ENCODE measurements at regions not wholly inside any gene's neighbourhood (a gene's known extent, or its start where the extent isn't known, plus 50 kb on each side); places are given as distances from the start of the nearest gene placed in this dataset.

DNA sequence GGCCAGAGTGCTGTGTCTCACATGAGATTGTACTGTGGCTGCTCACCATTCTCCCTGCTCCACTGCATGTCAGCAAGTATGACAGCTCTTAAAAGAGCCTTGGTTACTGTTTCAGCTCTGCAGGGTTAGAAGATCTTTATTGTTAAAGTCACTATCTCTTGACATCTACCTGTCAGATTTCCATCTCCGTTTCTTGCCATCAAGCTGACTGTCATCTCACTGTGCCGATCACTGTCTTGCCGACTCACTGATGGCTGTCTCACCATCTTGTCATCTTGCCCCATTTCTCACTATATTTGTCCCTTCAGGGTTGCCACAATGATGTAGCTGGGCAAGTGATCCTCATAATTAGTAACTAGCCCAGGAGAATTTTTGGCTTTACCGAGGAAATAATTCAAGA, 800.9 kb upstream of the CDH7 start:
- Mint-ChIP-seq H3K4me3 (no peak overlapping the region), H3K27ac (no peak overlapping the region), H3K36me3 (ENCODE audit: insufficient read depth) (no peaks in the 10 kb centered on the region), H3K4me1 (ENCODE audit: low read depth in 2 of 2) (no peaks in the 10 kb centered on the region), H3K9me3 (peaks cover 13 to 16% of the 10 kb centered on the region in 2 donors), H3K27me3 (no peaks in the 10 kb centered on the region)
- ATAC-seq (replicated peaks) (no peak), DNase-seq (no peak)

GRCh38 chr18:64936671-64937070, 787.8 kb upstream of the LINC00305 start:
- no peaks in the 10 kb centered on the region for H3K9me3 Mint-ChIP-seq
- no peaks in the 10 kb centered on the region for H3K36me3 Mint-ChIP-seq (ENCODE audit: insufficient read depth)
- no peak overlapping the region for H3K27ac Mint-ChIP-seq
- DNase-seq (no peak), ATAC-seq (replicated peaks) (no peak)
- no peak overlapping the region for H3K4me3 Mint-ChIP-seq
- H3K4me1 Mint-ChIP-seq (ENCODE audit: low read depth in 2 of 2), result no peaks in the 10 kb centered on the region
- H3K27me3 Mint-ChIP-seq, result no peaks in the 10 kb centered on the region

GRCh38 chr18:64929036-64929435, 780.1 kb upstream of the LINC00305 start:
- Mint-ChIP-seq H3K4me3 (no peak overlapping the region), H3K27ac (no peak overlapping the region), H3K4me1 (ENCODE audit: low read depth in 2 of 2) (no peaks in the 10 kb centered on the region), H3K9me3 (peaks cover 5 to 10% of the 10 kb centered on the region in 2 donors), H3K36me3 (ENCODE audit: insufficient read depth) (no peaks in the 10 kb centered on the region), H3K27me3 (no peaks in the 10 kb centered on the region)
- DNase-seq (no peak), ATAC-seq (replicated peaks) (no peak)

DNA sequence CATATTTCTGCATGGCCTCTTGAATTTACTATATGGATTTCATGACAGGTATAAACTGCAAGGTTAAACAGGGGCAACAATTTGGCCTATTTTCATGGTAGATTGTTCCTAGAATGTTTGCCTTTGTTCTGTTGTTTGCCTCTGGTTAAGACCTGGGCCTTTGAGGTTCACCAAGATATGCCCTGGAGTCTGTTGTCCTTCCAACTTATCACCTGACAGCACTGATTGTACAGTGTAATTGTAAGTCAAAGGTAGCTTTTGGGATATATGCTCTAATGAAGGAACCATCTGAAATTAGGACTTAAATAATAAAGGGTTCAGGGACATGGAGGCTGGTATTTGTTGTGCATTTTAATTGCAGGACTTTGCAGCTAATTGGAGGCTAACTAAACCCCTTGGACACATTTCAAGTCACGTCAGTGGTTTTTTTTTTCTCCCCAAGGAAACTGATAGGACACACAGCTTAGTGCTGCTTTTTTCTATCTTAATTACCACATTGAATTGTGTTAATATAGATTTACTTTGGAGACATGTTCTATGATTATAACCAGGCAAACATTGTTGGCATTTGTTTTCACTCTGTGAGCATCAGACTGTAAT, 771.2 kb upstream of the LINC00305 start:
- H3K27me3 Mint-ChIP-seq, result no peaks in the 10 kb centered on the region
- H3K4me1 Mint-ChIP-seq (ENCODE audit: low read depth in 2 of 2), result no peaks in the 10 kb centered on the region
- H3K27ac Mint-ChIP-seq, result no peak overlapping the region
- H3K9me3 Mint-ChIP-seq, result peaks cover 0 to under 1% of the 10 kb centered on the region in 2 donors
- DNase-seq, result no peak
- H3K4me3 Mint-ChIP-seq, result no peak overlapping the region
- no peak for ATAC-seq (replicated peaks)
- no peaks in the 10 kb centered on the region for H3K36me3 Mint-ChIP-seq (ENCODE audit: insufficient read depth)

DNA sequence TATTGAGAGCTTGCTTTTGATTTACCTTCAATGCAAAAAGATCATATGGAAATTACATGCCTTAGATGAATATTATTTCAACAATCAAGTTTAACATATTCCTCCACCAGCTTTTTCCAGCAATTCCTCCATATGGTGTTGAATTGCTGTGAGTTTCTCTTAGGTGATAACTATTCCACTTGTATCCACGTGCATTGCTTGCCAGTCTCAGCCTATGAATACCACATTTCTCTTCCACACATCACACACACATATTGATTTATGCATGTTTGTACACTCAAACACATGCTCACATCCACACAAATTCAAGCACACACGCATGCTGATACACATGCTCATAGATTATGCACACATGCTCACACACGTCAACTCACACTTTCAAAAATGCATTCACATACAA, 770.0 kb upstream of the LINC00305 start:
- H3K4me1 Mint-ChIP-seq (ENCODE audit: low read depth in 2 of 2), result no peaks in the 10 kb centered on the region
- no peaks in the 10 kb centered on the region for H3K36me3 Mint-ChIP-seq (ENCODE audit: insufficient read depth)
- H3K27ac Mint-ChIP-seq, result no peak overlapping the region
- ATAC-seq (replicated peaks), result no peak
- H3K27me3 Mint-ChIP-seq, result no peaks in the 10 kb centered on the region
- no peak overlapping the region for H3K4me3 Mint-ChIP-seq
- H3K9me3 Mint-ChIP-seq, result peaks cover 0 to 4% of the 10 kb centered on the region in 2 donors
- DNase-seq, result no peak

- Mint-ChIP-seq H3K9me3 (peaks cover 6 to 9% of the 10 kb centered on the region in 2 donors), H3K27me3 (no peaks in the 10 kb centered on the region), H3K27ac (no peak overlapping the region), H3K4me3 (no peak overlapping the region), H3K36me3 (ENCODE audit: insufficient read depth) (no peaks in the 10 kb centered on the region), H3K4me1 (ENCODE audit: low read depth in 2 of 2) (no peaks in the 10 kb centered on the region)
- no peak for ATAC-seq (replicated peaks)
- DNase-seq, result no peak
Measured at GRCh38 chr18:64893349-64893748, 744.5 kb upstream of the LINC00305 start.

- no peak overlapping the region for H3K4me3 Mint-ChIP-seq
- H3K27ac Mint-ChIP-seq, result no peak overlapping the region
- H3K36me3 Mint-ChIP-seq (ENCODE audit: insufficient read depth), result no peaks in the 10 kb centered on the region
- no peaks in the 10 kb centered on the region for H3K4me1 Mint-ChIP-seq (ENCODE audit: low read depth in 2 of 2)
- H3K27me3 Mint-ChIP-seq, result no peaks in the 10 kb centered on the region
- DNase-seq, result no peak
- H3K9me3 Mint-ChIP-seq, result peaks cover 3 to 7% of the 10 kb centered on the region in 2 donors
- no peak for ATAC-seq (replicated peaks)
Measured at GRCh38 chr18:64888956-64889355, 740.1 kb upstream of the LINC00305 start.

DNA sequence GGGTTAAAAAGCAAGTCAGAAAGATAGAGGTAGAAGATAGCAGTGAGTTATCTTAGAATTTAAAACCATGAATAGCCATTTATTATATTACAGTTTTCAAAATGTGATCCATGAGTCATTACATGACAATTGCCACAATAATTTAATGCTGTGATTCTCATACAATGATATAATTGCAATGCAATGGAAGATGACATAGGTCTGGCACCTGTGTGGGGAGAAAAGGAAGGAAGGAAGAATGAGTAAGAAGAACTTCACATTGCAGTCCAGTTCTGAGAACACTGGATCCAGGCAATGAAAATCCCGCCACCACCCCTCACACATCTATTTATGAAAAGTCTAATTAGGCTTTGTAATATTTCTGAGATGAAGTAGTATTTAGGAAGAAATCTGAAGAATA, 738.1 kb upstream of the LINC00305 start:
- Mint-ChIP-seq H3K27me3 (no peaks in the 10 kb centered on the region), H3K36me3 (ENCODE audit: insufficient read depth) (no peaks in the 10 kb centered on the region), H3K4me1 (ENCODE audit: low read depth in 2 of 2) (no peaks in the 10 kb centered on the region), H3K9me3 (peaks cover 3 to 7% of the 10 kb centered on the region in 2 donors), H3K4me3 (no peak overlapping the region), H3K27ac (no peak overlapping the region)
- DNase-seq (no peak), ATAC-seq (replicated peaks) (no peak)

DNA sequence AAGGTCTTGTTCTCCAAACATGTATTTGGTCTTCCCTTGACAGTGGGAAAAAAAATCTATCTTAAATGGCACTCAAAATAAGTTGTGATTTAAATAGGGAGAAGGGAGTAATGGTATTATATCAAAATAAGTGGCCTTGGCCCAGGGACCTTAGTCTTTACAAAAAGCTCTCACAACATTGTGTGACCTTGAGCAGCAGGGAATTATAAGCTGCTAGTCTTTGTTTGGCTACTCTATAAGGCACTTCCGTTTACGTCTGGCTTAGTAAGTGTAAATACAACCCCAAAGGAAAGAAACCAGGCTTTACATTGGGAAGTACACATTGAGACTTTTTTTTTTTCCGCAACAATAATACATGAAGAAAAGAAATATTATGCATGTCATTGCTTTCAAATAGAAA, 734.0 kb upstream of the LINC00305 start:
- Mint-ChIP-seq H3K4me3 (no peak overlapping the region), H3K36me3 (ENCODE audit: insufficient read depth) (no peaks in the 10 kb centered on the region), H3K9me3 (peaks cover 6 to 7% of the 10 kb centered on the region in 2 donors), H3K27ac (no peak overlapping the region), H3K27me3 (no peaks in the 10 kb centered on the region), H3K4me1 (ENCODE audit: low read depth in 2 of 2) (no peaks in the 10 kb centered on the region)
- ATAC-seq (replicated peaks) (no peak), DNase-seq (no peak)

- H3K4me1 Mint-ChIP-seq (ENCODE audit: low read depth in 2 of 2), result no peaks in the 10 kb centered on the region
- peaks cover 0 to 1% of the 10 kb centered on the region in 2 donors for H3K9me3 Mint-ChIP-seq
- no peak for ATAC-seq (replicated peaks)
- DNase-seq, result no peak
- no peak overlapping the region for H3K4me3 Mint-ChIP-seq
- H3K36me3 Mint-ChIP-seq (ENCODE audit: insufficient read depth), result no peaks in the 10 kb centered on the region
- no peaks in the 10 kb centered on the region for H3K27me3 Mint-ChIP-seq
- no peak overlapping the region for H3K27ac Mint-ChIP-seq
Measured at GRCh38 chr18:64876833-64877232, 727.9 kb upstream of the LINC00305 start.

GRCh38 chr18:64872710-64873458, 724.0 kb upstream of the LINC00305 start:
- H3K27ac Mint-ChIP-seq, result no peak overlapping the region
- DNase-seq (no peak), ATAC-seq (replicated peaks) (no peak)
- no peaks in the 10 kb centered on the region for H3K27me3 Mint-ChIP-seq
- no peak overlapping the region for H3K4me3 Mint-ChIP-seq
- no peaks in the 10 kb centered on the region for H3K36me3 Mint-ChIP-seq (ENCODE audit: insufficient read depth)
- peaks cover 2 to 15% of the 10 kb centered on the region in 2 donors for H3K9me3 Mint-ChIP-seq
- H3K4me1 Mint-ChIP-seq (ENCODE audit: low read depth in 2 of 2), result no peaks in the 10 kb centered on the region

DNA sequence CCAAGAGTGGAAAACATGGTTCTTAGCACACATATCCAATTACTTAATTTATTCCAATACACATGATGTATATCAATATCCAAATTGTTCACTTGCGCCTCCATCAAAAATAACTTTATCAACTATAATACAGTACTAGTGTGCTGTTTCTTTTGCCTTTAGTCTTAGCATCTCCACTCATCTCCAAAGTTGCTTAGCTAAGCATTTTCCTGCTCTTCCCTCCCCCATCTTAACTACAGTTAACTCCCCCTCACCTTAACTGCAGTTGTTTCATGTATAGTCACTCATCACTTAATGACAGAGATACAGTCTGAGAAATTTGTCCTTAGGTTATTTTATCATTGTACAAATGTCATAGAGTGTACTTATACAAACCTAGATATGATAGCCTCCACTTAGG, 705.2 kb upstream of the LINC00305 start:
- no peaks in the 10 kb centered on the region for H3K36me3 Mint-ChIP-seq (ENCODE audit: insufficient read depth)
- DNase-seq, result no peak

DNA sequence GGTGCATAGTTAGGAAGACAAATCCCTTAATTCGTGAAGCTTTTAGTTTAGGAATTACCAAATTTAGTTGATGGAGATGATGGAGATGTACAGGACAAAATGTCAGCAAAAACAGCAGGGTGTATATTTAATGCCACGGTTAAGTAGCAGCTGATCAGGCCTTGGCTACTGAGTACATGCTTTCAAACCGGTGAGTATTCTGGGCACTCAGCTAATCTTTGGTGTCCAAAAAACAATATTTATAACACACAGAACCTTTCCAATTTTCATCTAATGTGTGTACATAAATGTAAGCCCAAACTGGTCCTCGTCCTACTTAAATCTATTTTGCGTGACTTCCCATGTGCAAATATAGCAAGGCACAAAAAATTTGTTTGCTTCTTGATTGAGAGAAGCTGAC, 703.4 kb upstream of the LINC00305 start:
- Mint-ChIP-seq H3K27me3 (no peaks in the 10 kb centered on the region), H3K36me3 (ENCODE audit: insufficient read depth) (no peaks in the 10 kb centered on the region), H3K9me3 (peaks cover 6 to 24% of the 10 kb centered on the region in 2 donors), H3K27ac (no peak overlapping the region), H3K4me3 (no peak overlapping the region), H3K4me1 (ENCODE audit: low read depth in 2 of 2) (no peaks in the 10 kb centered on the region)
- ATAC-seq (replicated peaks) (no peak), DNase-seq (no peak)

More for the DNA sequence above, 705.2 kb upstream of the LINC00305 start:
- Mint-ChIP-seq H3K27ac (no peak overlapping the region), H3K4me3 (no peak overlapping the region), H3K4me1 (ENCODE audit: low read depth in 2 of 2) (no peaks in the 10 kb centered on the region), H3K9me3 (peaks cover 3 to 27% of the 10 kb centered on the region in 2 donors), H3K27me3 (no peaks in the 10 kb centered on the region)
- ATAC-seq (replicated peaks), result no peak

- ATAC-seq (replicated peaks), result no peak
- peaks cover 6 to 28% of the 10 kb centered on the region in 2 donors for H3K9me3 Mint-ChIP-seq
Measured at GRCh38 chr18:64851726-64852125, 702.8 kb upstream of the LINC00305 start.

More at GRCh38 chr18:64851726-64852125, 702.8 kb upstream of the LINC00305 start:
- H3K36me3 Mint-ChIP-seq (ENCODE audit: insufficient read depth), result no peaks in the 10 kb centered on the region
- no peaks in the 10 kb centered on the region for H3K4me1 Mint-ChIP-seq (ENCODE audit: low read depth in 2 of 2)
- H3K27me3 Mint-ChIP-seq, result no peaks in the 10 kb centered on the region
- H3K27ac Mint-ChIP-seq, result no peak overlapping the region
- no peak for DNase-seq
- no peak overlapping the region for H3K4me3 Mint-ChIP-seq

All from effector memory CD8-positive, alpha-beta T cell (primary cell).